ENCODE measurements at regions not wholly inside any gene's neighbourhood (a gene's known extent, or its start where the extent isn't known, plus 50 kb on each side); places are given as distances from the start of the nearest gene placed in this dataset.

DNA sequence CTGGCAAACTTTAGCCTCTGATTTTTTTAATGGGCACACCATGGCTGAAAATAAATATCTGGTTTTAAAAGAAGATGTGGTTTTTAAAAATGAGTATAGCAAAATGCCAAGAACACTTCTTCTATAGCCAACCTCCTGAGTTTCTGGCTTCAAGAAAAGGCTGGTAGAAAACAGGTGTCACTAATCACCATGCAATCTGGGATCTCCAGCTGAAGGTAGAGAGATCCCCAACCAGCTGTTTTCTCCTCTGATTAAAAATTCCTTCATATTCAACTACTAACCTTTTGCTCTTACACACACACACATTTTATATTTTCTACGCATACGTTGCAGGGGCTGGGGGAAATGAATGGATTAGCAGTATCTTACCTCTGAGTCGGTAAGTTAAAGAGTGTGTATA lies 279.6 kb upstream of the ROBO2 start:
- Mint-ChIP-seq H3K27me3 (ENCODE audit: unreplicated experiment) (peaks cover 4% of the 10 kb centered on the region), H3K4me1 (ENCODE audit: unreplicated experiment) (no peaks in the 10 kb centered on the region), H3K27ac (ENCODE audit: unreplicated experiment) (no peak overlapping the region), H3K4me3 (ENCODE audit: unreplicated experiment) (no peak overlapping the region), H3K36me3 (ENCODE audit: unreplicated experiment) (no peaks in the 10 kb centered on the region), H3K9me3 (ENCODE audit: unreplicated experiment) (no peaks in the 10 kb centered on the region)
- TF ChIP-seq, protein P1, sequence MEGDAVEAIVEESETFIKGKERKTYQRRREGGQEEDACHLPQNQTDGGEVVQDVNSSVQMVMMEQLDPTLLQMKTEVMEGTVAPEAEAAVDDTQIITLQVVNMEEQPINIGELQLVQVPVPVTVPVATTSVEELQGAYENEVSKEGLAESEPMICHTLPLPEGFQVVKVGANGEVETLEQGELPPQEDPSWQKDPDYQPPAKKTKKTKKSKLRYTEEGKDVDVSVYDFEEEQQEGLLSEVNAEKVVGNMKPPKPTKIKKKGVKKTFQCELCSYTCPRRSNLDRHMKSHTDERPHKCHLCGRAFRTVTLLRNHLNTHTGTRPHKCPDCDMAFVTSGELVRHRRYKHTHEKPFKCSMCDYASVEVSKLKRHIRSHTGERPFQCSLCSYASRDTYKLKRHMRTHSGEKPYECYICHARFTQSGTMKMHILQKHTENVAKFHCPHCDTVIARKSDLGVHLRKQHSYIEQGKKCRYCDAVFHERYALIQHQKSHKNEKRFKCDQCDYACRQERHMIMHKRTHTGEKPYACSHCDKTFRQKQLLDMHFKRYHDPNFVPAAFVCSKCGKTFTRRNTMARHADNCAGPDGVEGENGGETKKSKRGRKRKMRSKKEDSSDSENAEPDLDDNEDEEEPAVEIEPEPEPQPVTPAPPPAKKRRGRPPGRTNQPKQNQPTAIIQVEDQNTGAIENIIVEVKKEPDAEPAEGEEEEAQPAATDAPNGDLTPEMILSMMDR (IDR thresholded peaks at IDR 0.05): no peak
- DNase-seq (ENCODE audit: extremely low spot score, unreplicated experiment): no peak

DNA sequence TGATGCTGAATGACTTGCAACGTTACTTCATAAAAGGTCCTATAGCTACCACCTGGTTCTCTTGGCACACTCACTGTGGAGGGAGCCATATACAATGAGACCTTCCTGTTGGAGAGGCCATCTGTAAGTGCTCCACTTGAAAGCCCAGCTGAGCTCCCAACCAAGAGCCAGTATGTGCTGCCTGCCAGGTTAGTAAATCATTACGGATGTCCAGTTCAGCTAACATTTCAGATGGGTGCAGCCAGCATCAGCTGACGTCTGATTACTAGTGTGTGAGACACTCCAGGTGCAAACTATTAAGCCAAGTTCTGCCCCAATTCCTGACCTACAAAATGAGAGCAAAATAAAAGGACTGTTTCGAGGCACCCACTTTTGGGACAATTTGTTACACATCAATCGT lies 274.4 kb upstream of the ROBO2 start:
- TF ChIP-seq, protein P1 (IDR thresholded peaks at IDR 0.05): no peak
- no peaks in the 10 kb centered on the region for H3K36me3 Mint-ChIP-seq (ENCODE audit: unreplicated experiment)
- no peak for DNase-seq (ENCODE audit: extremely low spot score, unreplicated experiment)
- no peak overlapping the region for H3K27ac Mint-ChIP-seq (ENCODE audit: unreplicated experiment)
- H3K27me3 Mint-ChIP-seq (ENCODE audit: unreplicated experiment): peaks cover 17% of the 10 kb centered on the region
- H3K4me1 Mint-ChIP-seq (ENCODE audit: unreplicated experiment): no peaks in the 10 kb centered on the region
- H3K9me3 Mint-ChIP-seq (ENCODE audit: unreplicated experiment): no peaks in the 10 kb centered on the region
- H3K4me3 Mint-ChIP-seq (ENCODE audit: unreplicated experiment): no peak overlapping the region

DNA sequence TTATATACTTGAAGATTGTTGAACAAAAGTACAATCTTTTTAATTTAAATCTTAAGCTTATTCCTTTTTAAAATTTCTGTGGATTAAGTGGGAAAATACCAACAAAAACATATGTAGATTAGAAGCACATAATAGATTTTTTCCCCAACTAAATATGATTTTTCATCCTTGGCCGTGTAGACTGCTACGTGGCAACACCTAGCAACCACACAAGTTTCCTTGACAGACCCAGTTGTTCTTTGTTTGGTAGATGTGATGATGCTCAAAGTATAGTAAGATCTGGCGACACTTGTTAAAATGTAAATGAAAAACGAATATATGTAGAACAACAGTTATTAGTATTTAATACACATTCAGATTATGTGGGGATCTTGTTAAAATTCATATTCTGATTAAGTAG lies 271.0 kb upstream of the ROBO2 start:
- Mint-ChIP-seq H3K9me3 (ENCODE audit: unreplicated experiment) (no peaks in the 10 kb centered on the region), H3K27me3 (ENCODE audit: unreplicated experiment) (peaks cover 20% of the 10 kb centered on the region), H3K27ac (ENCODE audit: unreplicated experiment) (no peak overlapping the region), H3K36me3 (ENCODE audit: unreplicated experiment) (no peaks in the 10 kb centered on the region), H3K4me1 (ENCODE audit: unreplicated experiment) (no peaks in the 10 kb centered on the region), H3K4me3 (ENCODE audit: unreplicated experiment) (no peak overlapping the region)
- TF ChIP-seq, protein P1 (IDR thresholded peaks at IDR 0.05): no peak
- DNase-seq (ENCODE audit: extremely low spot score, unreplicated experiment): no peak

DNA sequence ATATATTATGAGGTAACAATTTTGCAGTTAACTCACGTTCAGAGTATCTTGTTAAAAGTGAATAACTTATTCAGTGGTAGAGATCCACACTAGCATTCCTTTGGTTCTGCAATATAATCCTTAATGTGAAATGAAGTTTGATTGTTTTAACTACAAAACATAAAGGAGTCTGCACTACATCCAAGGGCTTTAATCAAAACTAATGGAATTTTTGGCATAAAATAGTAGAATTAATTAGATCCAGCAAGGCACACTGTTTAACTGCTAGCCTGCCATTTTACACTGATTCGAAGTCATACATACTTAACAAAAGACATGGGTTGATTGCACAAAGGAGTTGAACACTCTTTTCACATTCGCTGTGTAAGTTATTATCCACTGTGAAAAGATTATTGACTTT lies 263.0 kb upstream of the ROBO2 start:
- Mint-ChIP-seq H3K9me3 (ENCODE audit: unreplicated experiment) (peaks cover 18% of the 10 kb centered on the region), H3K27ac (ENCODE audit: unreplicated experiment) (no peak overlapping the region), H3K4me1 (ENCODE audit: unreplicated experiment) (no peaks in the 10 kb centered on the region), H3K36me3 (ENCODE audit: unreplicated experiment) (no peaks in the 10 kb centered on the region), H3K4me3 (ENCODE audit: unreplicated experiment) (no peak overlapping the region), H3K27me3 (ENCODE audit: unreplicated experiment) (peaks cover 30% of the 10 kb centered on the region)
- TF ChIP-seq, protein P1 (IDR thresholded peaks at IDR 0.05): no peak
- no peak for DNase-seq (ENCODE audit: extremely low spot score, unreplicated experiment)

DNA sequence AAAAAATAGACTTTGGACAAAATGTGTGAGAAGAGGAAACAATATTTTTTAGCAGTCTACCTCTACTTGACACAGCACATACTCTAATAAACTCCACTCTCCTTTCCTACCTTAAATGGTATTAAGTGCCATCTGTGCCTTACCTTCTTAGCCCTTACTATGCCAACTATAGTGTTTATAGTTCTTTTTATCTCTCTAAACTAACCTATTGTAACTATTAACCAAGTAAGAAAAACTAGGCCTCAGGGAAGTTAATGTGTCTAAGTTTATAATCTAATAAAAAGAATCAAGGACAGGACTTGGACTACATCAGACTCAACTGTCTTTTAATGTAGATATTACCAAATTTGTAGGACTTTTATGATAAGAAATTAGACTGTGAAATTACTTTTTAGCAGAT lies 251.7 kb upstream of the ROBO2 start:
- no peaks in the 10 kb centered on the region for H3K36me3 Mint-ChIP-seq (ENCODE audit: unreplicated experiment)
- H3K27me3 Mint-ChIP-seq (ENCODE audit: unreplicated experiment): peaks cover 15% of the 10 kb centered on the region
- H3K27ac Mint-ChIP-seq (ENCODE audit: unreplicated experiment): no peak overlapping the region
- no peak overlapping the region for H3K4me3 Mint-ChIP-seq (ENCODE audit: unreplicated experiment)
- H3K9me3 Mint-ChIP-seq (ENCODE audit: unreplicated experiment): peaks cover 10% of the 10 kb centered on the region
- TF ChIP-seq, protein P1 (IDR thresholded peaks at IDR 0.05): no peak
- DNase-seq (ENCODE audit: extremely low spot score, unreplicated experiment): no peak
- no peaks in the 10 kb centered on the region for H3K4me1 Mint-ChIP-seq (ENCODE audit: unreplicated experiment)

Data from osteocyte (in vitro differentiated cells).